HEK293T (cell line): ENCODE measurements at regions not wholly inside any gene's neighbourhood (a gene's known extent, or its start where the extent isn't known, plus 50 kb on each side); places are given as distances from the start of the nearest gene placed in this dataset.

Source experiments
- CTCF ChIA-PET: fragments of 350-600 bp; formaldehyde crosslinking; extraction: SDS; loops from one replicate; lab custom pipeline; 2021; ENCODE audit warnings: antibody characterized with exemption, inconsistent platforms; lab: Yijun Ruan, JAX
- POLR2A ChIA-PET: fragments of 350-600 bp; formaldehyde crosslinking; extraction: SDS; loops from one replicate; lab custom pipeline; 2020; ENCODE audit warnings: antibody characterized with exemption, inconsistent platforms; lab: Yijun Ruan, JAX
- DNase-seq: peaks from one replicate; pipeline ENCODE4 v3.0.0; 2012; ENCODE audit warnings: mixed read lengths; ENCODE audit errors: extremely low spot score
- ARNT ChIP-seq: fragments of 450-650 bp; IDR thresholded peaks from 2 replicates; pipeline ENCODE4 v1.6.1; 2017; ENCODE audit warnings: mild to moderate bottlenecking
- BHLHE40 ChIP-seq: fragments of 450-650 bp; IDR thresholded peaks from 2 replicates; pipeline ENCODE4 v1.6.1; 2016; ENCODE audit warnings: mild to moderate bottlenecking, moderate library complexity, borderline replicate concordance
- CTBP1 ChIP-seq: fragments of 450-650 bp; IDR thresholded peaks from 2 replicates; pipeline ENCODE4 v1.6.1; 2016; ENCODE audit warnings: borderline replicate concordance
- ELF4 ChIP-seq: fragments of 450-650 bp; IDR thresholded peaks from 2 replicates; pipeline ENCODE4 v1.6.1; 2017; ENCODE audit warnings: antibody characterized with exemption
- FOXA1 ChIP-seq: fragments of 450-650 bp; IDR thresholded peaks from 2 replicates; pipeline ENCODE4 v1.6.1; 2016; ENCODE audit warnings: mild to moderate bottlenecking
- FOXK2 ChIP-seq: fragments of 450-650 bp; IDR thresholded peaks from 2 replicates; pipeline ENCODE4 v1.6.1; 2016; ENCODE audit warnings: mild to moderate bottlenecking
- FOXM1 ChIP-seq: fragments of 450-650 bp; IDR thresholded peaks from 2 replicates; pipeline ENCODE4 v1.6.1; 2017; ENCODE audit warnings: mild to moderate bottlenecking, borderline replicate concordance
- HDGF ChIP-seq: fragments of 450-650 bp; IDR thresholded peaks from 2 replicates; pipeline ENCODE4 v1.6.1; 2017; ENCODE audit warnings: antibody characterized with exemption, borderline replicate concordance
- L3MBTL2 ChIP-seq: fragments of 450-650 bp; conservative IDR thresholded peaks from 2 replicates; pipeline ENCODE4 v1.6.1; 2016; ENCODE audit warnings: mild to moderate bottlenecking
- LEF1 ChIP-seq: fragments of 450-650 bp; IDR thresholded peaks from 2 replicates; pipeline ENCODE4 v1.6.1; 2017; ENCODE audit warnings: mild to moderate bottlenecking, borderline replicate concordance
- NFRKB ChIP-seq: fragments of 450-650 bp; IDR thresholded peaks from 2 replicates; pipeline ENCODE4 v1.6.1; 2016; ENCODE audit warnings: mild to moderate bottlenecking, moderate library complexity
- PKNOX1 ChIP-seq: fragments of 450-650 bp; IDR thresholded peaks from 2 replicates; pipeline ENCODE4 v1.6.1; 2016
- SP1 ChIP-seq: fragments of 450-650 bp; IDR thresholded peaks from 2 replicates; pipeline ENCODE4 v1.6.1; 2017
- SUZ12 ChIP-seq: fragments of 450-650 bp; IDR thresholded peaks from 2 replicates; pipeline ENCODE4 v1.6.1; 2016; ENCODE audit warnings: mild to moderate bottlenecking
- TARDBP ChIP-seq: fragments of 450-650 bp; IDR thresholded peaks from 2 replicates; pipeline ENCODE4 v1.6.1; 2016
- ZNF384 ChIP-seq: fragments of 450-650 bp; IDR thresholded peaks from 2 replicates; pipeline ENCODE4 v1.6.1; 2016

DNA sequence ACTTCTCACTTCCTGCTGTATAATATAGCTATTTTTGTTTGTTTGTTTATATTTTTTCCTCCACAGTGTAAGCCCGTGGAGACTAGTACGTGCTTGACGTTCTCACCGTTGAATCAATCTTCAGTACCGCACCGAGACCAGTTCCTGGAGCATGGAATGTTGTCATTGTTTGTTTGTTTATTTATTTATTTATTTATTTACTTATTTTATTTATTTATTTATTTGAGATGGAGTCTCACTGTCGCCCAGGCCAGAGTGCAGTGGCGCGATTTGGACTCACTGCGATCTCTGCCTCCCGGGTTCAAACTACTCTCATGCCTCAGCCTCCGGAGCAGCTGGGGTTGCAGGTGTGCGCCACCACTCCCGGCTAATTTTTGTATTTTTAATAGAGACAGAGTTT, 506.6 kb upstream of the TMEM132C start:
- CTCF ChIA-PET = no interaction called here
- no peak for TF ChIP-seq SUZ12
- TF ChIP-seq FOXA1 = no peak
- TF ChIP-seq L3MBTL2 = no peak
- no peak for TF ChIP-seq LEF1
- TF ChIP-seq CTBP1 = no peak
- no peak for TF ChIP-seq NFRKB
- no peak for TF ChIP-seq ZNF384
- no peak for TF ChIP-seq FOXK2
- TF ChIP-seq HDGF = no peak
- TF ChIP-seq BHLHE40 = no peak
- TF ChIP-seq PKNOX1 = no peak
- no peak for TF ChIP-seq SP1
- TF ChIP-seq TARDBP = no peak
- TF ChIP-seq ARNT = no peak
- TF ChIP-seq ELF4 = no peak
- POLR2A ChIA-PET = no interaction called here
- DNase-seq = no peak

GRCh38 chr12:127760996-127761395, 506.0 kb upstream of the TMEM132C start:
- POLR2A ChIA-PET = no interaction called here
- TF ChIP-seq ZNF384 (no peak), TARDBP (no peak), HDGF (no peak), CTBP1 (no peak), FOXA1 (no peak)
- DNase-seq = no peak
- CTCF ChIA-PET = no interaction called here

- CTCF ChIA-PET = no interaction called here
- DNase-seq = no peak
- TF ChIP-seq SUZ12 (no peak), FOXM1 (no peak), ZNF384 (no peak), ARNT (no peak), BHLHE40 (no peak), FOXK2 (no peak), HDGF (no peak)
- POLR2A ChIA-PET = no interaction called here
Observed at GRCh38 chr12:127761880-127762279, 505.1 kb upstream of the TMEM132C start.

GRCh38 chr12:127767656-127768055, 499.3 kb upstream of the TMEM132C start:
- TF ChIP-seq CTBP1 = no peak
- TF ChIP-seq FOXM1 = no peak
- no peak for TF ChIP-seq L3MBTL2
- TF ChIP-seq FOXK2 = no peak
- TF ChIP-seq HDGF = no peak
- TF ChIP-seq LEF1 = no peak
- no peak for TF ChIP-seq TARDBP
- no peak for TF ChIP-seq ZNF384
- no peak for TF ChIP-seq PKNOX1
- TF ChIP-seq ARNT = no peak
- TF ChIP-seq NFRKB = no peak
- TF ChIP-seq SP1 = no peak
- TF ChIP-seq BHLHE40 = no peak
- TF ChIP-seq ELF4 = no peak
- no peak for TF ChIP-seq FOXA1
- TF ChIP-seq SUZ12 = no peak
- DNase-seq = no peak
- CTCF ChIA-PET = no interaction called here
- POLR2A ChIA-PET = no interaction called here

DNA sequence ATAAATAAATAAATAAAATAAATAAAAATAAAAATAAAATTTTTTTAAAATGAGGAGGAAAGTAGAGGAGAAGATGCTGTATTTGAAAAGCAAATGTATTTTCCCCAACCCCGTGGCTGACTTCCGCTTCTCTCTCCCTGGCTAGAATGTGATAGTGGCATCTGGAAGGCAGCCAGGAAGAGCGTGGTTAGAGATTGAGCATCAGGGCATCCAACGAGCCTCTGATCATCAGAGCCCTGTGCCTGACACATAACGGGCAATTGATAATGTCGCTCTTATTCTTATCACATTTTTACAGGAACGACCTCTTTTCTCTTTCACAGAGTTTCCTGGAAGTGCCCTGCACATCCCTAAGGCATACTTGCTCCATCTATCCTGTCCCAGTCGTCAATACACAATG, 496.9 kb upstream of the TMEM132C start:
- ChIA-PET POLR2A (no interaction called here), CTCF (no interaction called here)
- TF ChIP-seq L3MBTL2 (no peak), TARDBP (no peak), CTBP1 (no peak), HDGF (no peak), FOXK2 (no peak), FOXA1 (no peak), NFRKB (no peak), BHLHE40 (no peak), PKNOX1 (no peak), ELF4 (no peak), SUZ12 (no peak), SP1 (no peak), LEF1 (no peak), FOXM1 (no peak), ZNF384 (no peak), ARNT (no peak)
- no peak for DNase-seq

GRCh38 chr12:127771546-127771945, 495.4 kb upstream of the TMEM132C start:
- ChIA-PET CTCF (no interaction called here), POLR2A (no interaction called here)
- TF ChIP-seq FOXM1 = no peak
- no peak for TF ChIP-seq BHLHE40
- TF ChIP-seq NFRKB = no peak
- no peak for TF ChIP-seq FOXK2
- TF ChIP-seq FOXA1 = no peak
- TF ChIP-seq SUZ12 = no peak
- TF ChIP-seq ZNF384 = no peak
- no peak for TF ChIP-seq TARDBP
- DNase-seq = no peak

GRCh38 chr12:127773520-127773919, 493.4 kb upstream of the TMEM132C start:
- TF ChIP-seq FOXK2 (no peak), ELF4 (no peak), SP1 (no peak), FOXM1 (no peak), PKNOX1 (no peak), ARNT (no peak), HDGF (no peak), ZNF384 (no peak), BHLHE40 (no peak), CTBP1 (no peak), LEF1 (no peak), TARDBP (no peak)
- ChIA-PET CTCF (no interaction called here), POLR2A (no interaction called here)
- DNase-seq = peak; percentile 12
